ENCODE measurements at regions not wholly inside any gene's neighbourhood (a gene's known extent, or its start where the extent isn't known, plus 50 kb on each side); places are given as distances from the start of the nearest gene placed in this dataset.

DNA sequence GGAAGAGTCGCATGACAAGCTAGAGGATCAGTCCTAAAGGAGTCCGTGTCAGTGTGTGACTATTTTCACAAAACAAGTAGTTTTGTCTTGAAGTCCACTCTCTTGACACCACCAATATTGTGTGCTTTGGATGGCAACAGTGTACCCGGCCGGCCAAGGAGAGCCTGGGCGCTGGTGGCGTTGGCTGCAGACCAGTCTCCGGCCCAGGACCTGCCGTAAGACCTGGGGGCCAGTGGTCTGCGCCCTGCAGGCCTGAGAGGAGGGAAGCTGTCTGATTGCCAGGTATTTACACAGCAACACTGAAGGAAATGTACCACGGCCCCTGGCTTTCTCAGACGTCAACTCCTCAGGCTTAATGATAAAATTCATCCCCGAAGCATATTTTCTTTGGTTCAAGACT lies 472.4 kb upstream of the SALL3 start:
- TF ChIP-seq TAF1 (IDR thresholded peaks at IDR 0.05; ENCODE audit: borderline replicate concordance, low read depth, low read length) (no peak), POLR2AphosphoS5 (IDR thresholded peaks at IDR 0.05; ENCODE audit: low read depth, low read length) (no peak), POLR2A (IDR thresholded peaks at IDR 0.05; ENCODE audit: low read depth, low read length) (no peak)

Measured in GM12892 (cell line).